Skin of body (tissue), 1 donor: ENCODE measurements at regions not wholly inside any gene's neighbourhood (a gene's known extent, or its start where the extent isn't known, plus 50 kb on each side); places are given as distances from the start of the nearest gene placed in this dataset.
"Not testable (repeated sequence)": the region's sequence is repeated elsewhere in the genome, so short reads cannot be mapped to it uniquely, and the experiment has no call there.

Experiments used
- DNase-seq: peaks from one replicate; lab custom pipeline; 2025; lab: John Stamatoyannopoulos, UW

- DNase-seq = no peak
These were observed 50.2 kb upstream of the CPNE4 start for GRCh38 chr3:132084982-132085381.

GRCh38 chr3:132087356-132087755, 52.5 kb upstream of the CPNE4 start:
- no peak for DNase-seq

GRCh38 chr3:132088291-132088690, 53.5 kb upstream of the CPNE4 start:
- DNase-seq = no peak

- DNase-seq = no peak
These were observed 56.1 kb upstream of the CPNE4 start for GRCh38 chr3:132090921-132091320.

- no peak for DNase-seq
These were observed 81.8 kb upstream of the CPNE4 start for GRCh38 chr3:132116601-132117000.

GRCh38 chr3:132117642-132118041, 82.8 kb upstream of the CPNE4 start:
- DNase-seq = no peak

- DNase-seq = no peak
These were observed 84.7 kb upstream of the CPNE4 start for GRCh38 chr3:132119531-132119930.

GRCh38 chr3:132124096-132124495, 89.3 kb upstream of the CPNE4 start:
- no peak for DNase-seq

- no peak for DNase-seq
These were observed 90.0 kb upstream of the CPNE4 start for GRCh38 chr3:132124651-132125284.

GRCh38 chr3:132134611-132135010, 99.8 kb upstream of the CPNE4 start:
- no peak for DNase-seq

- no peak for DNase-seq
These were observed 101.0 kb upstream of the CPNE4 start for GRCh38 chr3:132135628-132136333.

GRCh38 chr3:132136334-132136716, 101.5 kb upstream of the CPNE4 start:
- DNase-seq = no peak

- not testable (repeated sequence) for DNase-seq
These were observed 102.1 kb upstream of the CPNE4 start for GRCh38 chr3:132136902-132137301.

- no peak for DNase-seq
These were observed 111.0 kb upstream of the CPNE4 start for GRCh38 chr3:132145833-132146232.

GRCh38 chr3:132154619-132155018, 119.8 kb upstream of the CPNE4 start:
- DNase-seq = no peak

GRCh38 chr3:132159145-132159544, 124.3 kb upstream of the CPNE4 start:
- DNase-seq = no peak

GRCh38 chr3:132160198-132160597, 125.4 kb upstream of the CPNE4 start:
- no peak for DNase-seq

GRCh38 chr3:132161608-132162007, 126.8 kb upstream of the CPNE4 start:
- no peak for DNase-seq

GRCh38 chr3:132164469-132165092, 129.8 kb upstream of the CPNE4 start:
- DNase-seq = no peak

GRCh38 chr3:132167870-132168269, 133.1 kb upstream of the CPNE4 start:
- DNase-seq = no peak

GRCh38 chr3:132174500-132174899, 139.7 kb upstream of the CPNE4 start:
- DNase-seq = no peak

GRCh38 chr3:132180337-132180791, 136.8 kb upstream of the ACP3 start:
- DNase-seq = no peak

- DNase-seq = no peak
These were observed 133.4 kb upstream of the ACP3 start for GRCh38 chr3:132183811-132184210.
